PC-9 (cell line): ENCODE measurements at regions not wholly inside any gene's neighbourhood (a gene's known extent, or its start where the extent isn't known, plus 50 kb on each side); places are given as distances from the start of the nearest gene placed in this dataset.

Experiments
- BruUV-seq: library from RNA; stranded (reverse); fragments of 400-500 nt; replicated peaks from 2 replicates; lab custom pipeline; 2021; lab: Mats Ljungman, UMichigan
- CTCF ChIA-PET: fragments of 300-600 bp; sonication (Branson Sonifier 250); formaldehyde crosslinking; loops from one replicate; lab custom pipeline; 2022; ENCODE audit warnings: antibody characterized with exemption; lab: Charles Lee
- POLR2A ChIA-PET: fragments of 300-600 bp; sonication (Branson Sonifier 250); formaldehyde crosslinking; loops from one replicate; lab custom pipeline; 2022; ENCODE audit warnings: antibody characterized with exemption; ENCODE audit not compliant: unreplicated experiment; lab: Charles Lee
- DNase-seq, 2 experiments: peaks; one replicate each; pipeline versions ENCODE4 v3.0.0 to v3.0.0-alpha.2; 2015 to 2022; ENCODE audit warnings: mixed read lengths in 1 of 2
- H2AFZ ChIP-seq: fragments of 200-600 bp; sonication (generic); 2 replicates; pipeline ENCODE4 v1.8.1; 2017; ENCODE audit warnings: antibody characterized with exemption
- H3F3A ChIP-seq: fragments of 200-600 bp; sonication (generic); 2 replicates; pipeline ENCODE4 v1.8.1; 2017; ENCODE audit warnings: antibody characterized with exemption, mild to moderate bottlenecking, low read depth; ENCODE audit not compliant: insufficient read depth
- H3K27ac ChIP-seq: fragments of 200-600 bp; sonication (generic); 2 replicates; pipeline ENCODE4 v1.6.1; 2016; ENCODE audit warnings: mixed run types
- H3K27me3 ChIP-seq: fragments of 200-600 bp; sonication (generic); 2 replicates; pipeline ENCODE4 v1.6.1; 2016; ENCODE audit warnings: low read depth, mixed run types; ENCODE audit not compliant: insufficient read depth
- H3K36me3 ChIP-seq: fragments of 200-600 bp; sonication (generic); 2 replicates; pipeline ENCODE4 v1.6.1; 2016; ENCODE audit warnings: low read depth, mixed run types
- H3K4me1 ChIP-seq: fragments of 200-600 bp; sonication (generic); replicated peaks from 2 replicates; pipeline ENCODE4 v1.6.1; 2016; ENCODE audit warnings: mixed run types; ENCODE audit not compliant: insufficient read depth
- H3K4me2 ChIP-seq: fragments of 200-600 bp; sonication (generic); 2 replicates; pipeline ENCODE4 v1.6.1; 2017; ENCODE audit warnings: mixed run types
- H3K4me3 ChIP-seq: fragments of 200-600 bp; sonication (generic); 2 replicates; pipeline ENCODE4 v1.6.1; 2016; ENCODE audit warnings: mixed run types
- H3K79me2 ChIP-seq: fragments of 200-600 bp; sonication (generic); 2 replicates; pipeline ENCODE4 v1.6.1; 2017; ENCODE audit warnings: low read depth, mixed run types
- H3K9me2 ChIP-seq: fragments of 200-600 bp; sonication (generic); 2 replicates; pipeline ENCODE4 v1.8.1; 2017; ENCODE audit warnings: mild to moderate bottlenecking; ENCODE audit not compliant: insufficient read depth
- H3K9me3 ChIP-seq: fragments of 200-600 bp; sonication (generic); 2 replicates; pipeline ENCODE4 v1.8.1; 2016; ENCODE audit warnings: low read depth; ENCODE audit not compliant: insufficient read depth
- H4K20me1 ChIP-seq: fragments of 200-600 bp; sonication (generic); 2 replicates; pipeline ENCODE4 v1.8.1; 2017; ENCODE audit not compliant: insufficient read depth
- EZH2 ChIP-seq: fragments of 200-600 bp; sonication (generic); IDR thresholded peaks from 2 replicates; pipeline ENCODE4 v1.8.0; 2017; ENCODE audit warnings: antibody characterized with exemption, low read depth
- intact Hi-C: fragments of 100-400 bp; cut with micrococcal nuclease; formaldehyde crosslinking; loops from one replicate; pipeline ENCODE4 v1.10.0; 2022; ENCODE audit not compliant: unreplicated experiment
- TF ChIP-seq, protein P1 (sequence below): fragments of 200-600 bp; sonication (generic); conservative IDR thresholded peaks from 2 replicates; pipeline ENCODE4 v1.6.1; 2017; ENCODE audit warnings: mixed run types, antibody characterized with exemption, mild to moderate bottlenecking, moderate library complexity

DNA sequence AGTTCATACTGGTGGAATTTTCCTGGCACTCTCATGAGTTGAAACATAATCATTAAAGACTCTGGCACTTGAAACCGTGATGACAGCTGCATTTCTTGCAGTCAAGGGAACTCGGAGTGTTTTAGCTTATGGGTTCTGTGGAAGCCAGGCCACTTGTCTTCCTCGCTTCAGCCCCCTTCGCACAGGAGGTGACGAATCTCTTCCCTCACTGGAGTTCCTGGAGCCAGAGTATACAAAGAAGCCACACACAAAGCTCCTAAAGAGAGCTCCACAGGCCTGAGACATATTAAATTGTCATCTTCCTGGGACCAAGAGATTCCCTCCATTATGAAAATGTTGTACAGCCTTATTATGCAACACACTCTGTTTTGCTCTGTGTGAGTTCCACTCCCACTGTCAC is 964.1 kb downstream of the TMEM121 start:
- H3K9me3 ChIP-seq = no peaks in the 10 kb centered on the region
- no peaks in the 10 kb centered on the region for H3K27me3 ChIP-seq
- H3F3A ChIP-seq = no peaks in the 10 kb centered on the region
- no peak overlapping the region for H3K27ac ChIP-seq
- H3K4me1 ChIP-seq = no peaks in the 10 kb centered on the region
- H2AFZ ChIP-seq = no peak overlapping the region
- DNase-seq = no peak
- H3K36me3 ChIP-seq = peaks cover 3% of the 10 kb centered on the region; the same call in 1 of the 2 replicates
- TF ChIP-seq EZH2 = no peak
- TF ChIP-seq, protein P1, sequence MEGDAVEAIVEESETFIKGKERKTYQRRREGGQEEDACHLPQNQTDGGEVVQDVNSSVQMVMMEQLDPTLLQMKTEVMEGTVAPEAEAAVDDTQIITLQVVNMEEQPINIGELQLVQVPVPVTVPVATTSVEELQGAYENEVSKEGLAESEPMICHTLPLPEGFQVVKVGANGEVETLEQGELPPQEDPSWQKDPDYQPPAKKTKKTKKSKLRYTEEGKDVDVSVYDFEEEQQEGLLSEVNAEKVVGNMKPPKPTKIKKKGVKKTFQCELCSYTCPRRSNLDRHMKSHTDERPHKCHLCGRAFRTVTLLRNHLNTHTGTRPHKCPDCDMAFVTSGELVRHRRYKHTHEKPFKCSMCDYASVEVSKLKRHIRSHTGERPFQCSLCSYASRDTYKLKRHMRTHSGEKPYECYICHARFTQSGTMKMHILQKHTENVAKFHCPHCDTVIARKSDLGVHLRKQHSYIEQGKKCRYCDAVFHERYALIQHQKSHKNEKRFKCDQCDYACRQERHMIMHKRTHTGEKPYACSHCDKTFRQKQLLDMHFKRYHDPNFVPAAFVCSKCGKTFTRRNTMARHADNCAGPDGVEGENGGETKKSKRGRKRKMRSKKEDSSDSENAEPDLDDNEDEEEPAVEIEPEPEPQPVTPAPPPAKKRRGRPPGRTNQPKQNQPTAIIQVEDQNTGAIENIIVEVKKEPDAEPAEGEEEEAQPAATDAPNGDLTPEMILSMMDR = no peak
- H3K79me2 ChIP-seq = no peaks in the 10 kb centered on the region
- no TSS peak for BruUV-seq
- H3K4me2 ChIP-seq = no peak overlapping the region
- no peaks in the 10 kb centered on the region for H4K20me1 ChIP-seq
- no peak overlapping the region for H3K4me3 ChIP-seq
- ChIA-PET POLR2A (no interaction called here), CTCF (no interaction called here)
- no peaks in the 10 kb centered on the region for H3K9me2 ChIP-seq
- intact Hi-C loops = no loop called here

DNA sequence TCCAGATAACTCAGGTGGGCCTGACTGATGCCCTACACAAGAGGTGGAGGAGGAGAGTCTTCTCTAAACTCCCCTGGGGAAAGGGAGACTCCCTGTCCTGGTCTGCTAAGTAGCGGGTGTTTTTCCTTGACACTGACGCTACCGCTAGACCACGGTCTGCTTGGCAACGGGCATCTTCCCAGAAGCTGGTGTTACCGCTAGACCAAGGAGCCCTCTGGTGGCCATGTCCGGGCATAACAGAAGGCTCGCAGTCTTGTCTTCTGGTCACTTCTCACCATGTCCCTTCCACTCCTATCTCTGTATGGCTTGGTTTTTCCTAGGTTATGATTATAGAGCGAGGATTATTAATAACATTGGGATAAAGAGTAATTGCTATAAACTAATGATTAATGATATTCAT is 965.5 kb downstream of the TMEM121 start:
- DNase-seq = peak in 1 of 2 experiments; percentile 11
- no peaks in the 10 kb centered on the region for H3K9me3 ChIP-seq
- H3K27me3 ChIP-seq = no peaks in the 10 kb centered on the region
- H3K9me2 ChIP-seq = no peaks in the 10 kb centered on the region
- no peak overlapping the region for H2AFZ ChIP-seq
- TF ChIP-seq, protein P1 = peak; percentile 67
- TF ChIP-seq EZH2 = no peak
- no peaks in the 10 kb centered on the region for H3K79me2 ChIP-seq
- no peak overlapping the region for H3K27ac ChIP-seq
- no peaks in the 10 kb centered on the region for H3F3A ChIP-seq
- peaks cover 3% of the 10 kb centered on the region; the same call in 1 of the 2 replicates for H3K36me3 ChIP-seq
- ChIA-PET CTCF (no interaction called here), POLR2A (no interaction called here)
- no TSS peak for BruUV-seq
- intact Hi-C loops = no loop called here
- no peak overlapping the region for H3K4me3 ChIP-seq
- H4K20me1 ChIP-seq = no peaks in the 10 kb centered on the region
- no peaks in the 10 kb centered on the region for H3K4me1 ChIP-seq
- no peak overlapping the region for H3K4me2 ChIP-seq

DNA sequence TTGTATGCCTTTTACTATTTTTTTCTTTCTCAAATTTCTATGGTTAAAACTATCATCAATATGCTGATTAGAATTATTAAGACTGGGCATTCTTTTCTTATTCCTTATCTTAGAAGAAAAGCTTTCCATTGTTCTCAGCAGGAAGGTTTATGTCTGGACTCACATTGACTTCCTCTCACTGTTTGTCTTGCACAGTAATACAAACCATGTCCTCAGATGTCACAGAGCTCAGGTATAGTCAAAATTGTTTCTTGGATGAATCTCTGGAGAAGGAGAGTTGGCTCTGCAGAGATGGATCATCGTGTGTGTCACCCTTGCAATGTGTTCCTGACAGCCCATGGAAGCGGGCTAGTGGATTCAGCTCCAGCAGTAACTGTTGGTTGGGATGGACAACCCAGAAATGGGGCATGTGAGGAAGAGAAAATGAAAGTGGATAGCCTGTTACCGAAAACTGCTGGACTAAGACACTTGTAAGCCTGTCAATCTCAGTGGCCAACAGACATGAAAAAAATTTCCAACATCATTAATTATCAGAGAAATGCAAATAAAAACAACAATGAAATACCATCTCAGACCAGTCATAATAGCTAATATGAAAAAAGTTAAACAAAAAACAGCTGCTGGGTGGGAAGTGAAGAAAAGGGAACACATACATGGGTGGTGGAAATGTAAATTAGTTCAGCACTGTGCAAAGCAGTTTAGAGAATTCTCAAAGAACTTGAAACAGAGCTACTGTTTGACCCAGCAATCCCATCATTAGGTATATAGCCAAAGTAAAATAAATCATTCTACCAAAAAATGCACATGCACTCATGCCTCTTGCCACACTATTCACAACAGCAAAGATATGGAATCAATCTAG is 967.8 kb downstream of the TMEM121 start:
- no peak overlapping the region for H3K27ac ChIP-seq
- H3K27me3 ChIP-seq = no peaks in the 10 kb centered on the region
- no peak overlapping the region for H3K4me2 ChIP-seq
- DNase-seq = no peak
- H3K36me3 ChIP-seq = 0 out of 2 replicates have a peak, but pooled peaks cover 3% of the 10 kb centered on the region
- no peaks in the 10 kb centered on the region for H3K9me3 ChIP-seq
- CTCF ChIA-PET = no interaction called here
- POLR2A ChIA-PET = no interaction called here
- intact Hi-C loops = no loop called here
- H2AFZ ChIP-seq = no peak overlapping the region
- no peaks in the 10 kb centered on the region for H3F3A ChIP-seq
- no peaks in the 10 kb centered on the region for H3K4me1 ChIP-seq
- no peaks in the 10 kb centered on the region for H3K9me2 ChIP-seq
- H3K79me2 ChIP-seq = no peaks in the 10 kb centered on the region
- no TSS peak for BruUV-seq
- H3K4me3 ChIP-seq = no peak overlapping the region
- H4K20me1 ChIP-seq = no peaks in the 10 kb centered on the region
- TF ChIP-seq, protein P1 = no peak
- no peak for TF ChIP-seq EZH2
